IPS-NIHi7 (cell line): ENCODE measurements at regions not wholly inside any gene's neighbourhood (a gene's known extent, or its start where the extent isn't known, plus 50 kb on each side); places are given as distances from the start of the nearest gene placed in this dataset.
"Not testable (repeated sequence)": the region's sequence is repeated elsewhere in the genome, so short reads cannot be mapped to it uniquely, and the experiment has no call there.

ENCODE experiments used
- DNase-seq: peaks from one replicate; pipeline ENCODE4 v3.0.0; 2012; ENCODE audit warnings: mixed read lengths; ENCODE audit errors: extremely low spot score

DNA sequence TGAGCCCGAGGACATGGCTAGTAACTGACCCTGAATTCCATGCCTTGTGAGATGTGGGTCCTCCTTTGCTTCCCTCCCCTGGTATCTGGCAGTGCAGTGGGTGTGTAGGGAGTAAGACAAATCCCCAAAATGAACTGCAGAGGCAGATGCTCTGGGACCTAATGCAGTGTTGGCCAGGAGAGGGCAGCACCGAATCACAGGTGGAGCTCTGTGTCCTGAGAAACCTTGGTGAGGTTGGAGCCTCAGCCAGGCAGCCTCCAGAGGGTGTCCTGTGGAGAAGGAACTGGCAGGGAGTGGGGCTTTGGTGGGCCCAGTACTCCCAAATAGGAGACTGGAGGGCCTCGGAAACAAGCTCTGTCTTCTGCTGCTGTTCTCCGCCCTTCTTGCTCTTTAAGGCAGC is 209.9 kb downstream of the CCNG2 start:
- DNase-seq: not testable (repeated sequence)

- no peak for DNase-seq
Observed at GRCh38 chr4:77367638-77368037, 210.6 kb downstream of the CCNG2 start.

GRCh38 chr4:77372375-77372774 is 215.4 kb downstream of the CCNG2 start:
- no peak for DNase-seq

GRCh38 chr4:77375866-77376607 is 219.0 kb downstream of the CCNG2 start:
- DNase-seq: no peak

DNA sequence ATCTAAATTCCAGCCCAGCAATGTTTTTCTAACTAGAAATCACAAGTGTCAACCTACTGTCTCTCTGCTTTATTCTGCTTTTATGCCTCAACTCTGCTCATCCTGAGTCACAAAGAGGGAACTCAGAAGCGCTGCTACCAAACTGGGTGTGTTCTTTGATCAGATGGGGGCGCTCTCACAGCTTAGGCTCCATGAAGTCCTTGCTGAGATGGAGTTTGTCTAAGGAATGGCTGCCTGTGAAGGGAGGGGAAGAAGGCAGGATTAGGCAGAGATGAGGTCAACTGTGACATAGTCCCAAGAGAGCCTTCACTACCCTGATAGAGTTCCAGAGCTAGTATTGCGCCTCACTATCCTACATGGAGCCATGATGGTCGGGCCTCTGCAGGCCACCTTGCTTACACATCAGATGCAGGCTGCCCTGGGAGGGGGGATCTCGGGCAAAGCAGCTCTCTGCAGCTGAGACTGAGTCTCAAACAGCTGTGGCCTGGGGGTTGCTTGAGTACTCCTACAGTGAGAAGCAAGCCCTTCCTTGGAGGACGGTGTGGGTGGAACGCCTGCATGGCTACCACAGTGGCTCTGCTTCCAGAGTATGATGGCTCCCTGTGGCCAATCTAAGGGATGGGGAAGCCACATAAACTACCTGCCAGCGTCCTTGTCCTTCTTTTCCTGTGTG is 219.9 kb downstream of the CCNG2 start:
- DNase-seq: peak; percentile 35

- no peak for DNase-seq
Observed at GRCh38 chr4:77384094-77384493, 221.5 kb upstream of the CXCL13 start.

GRCh38 chr4:77385124-77385969 is 220.3 kb upstream of the CXCL13 start:
- DNase-seq: peak; percentile 83

DNA sequence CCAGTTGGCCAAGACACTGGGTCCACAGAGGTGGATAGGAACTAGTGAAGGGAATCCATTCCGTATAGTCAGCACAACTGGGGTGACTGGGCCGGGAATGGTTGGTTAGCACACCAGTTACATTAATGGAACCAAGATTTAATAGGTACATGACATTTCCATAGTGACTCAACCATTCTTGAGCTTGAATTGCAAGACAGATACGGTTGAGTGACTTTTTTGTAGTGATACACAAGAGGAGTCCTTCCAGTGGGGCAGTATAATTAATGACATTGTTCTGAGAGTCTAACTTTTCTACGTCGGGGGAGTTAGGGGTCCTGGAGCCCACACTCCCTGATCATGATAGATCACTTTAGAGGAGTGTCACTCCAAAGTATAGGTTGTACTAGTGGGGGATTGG is 211.6 kb upstream of the CXCL13 start:
- no peak for DNase-seq

DNA sequence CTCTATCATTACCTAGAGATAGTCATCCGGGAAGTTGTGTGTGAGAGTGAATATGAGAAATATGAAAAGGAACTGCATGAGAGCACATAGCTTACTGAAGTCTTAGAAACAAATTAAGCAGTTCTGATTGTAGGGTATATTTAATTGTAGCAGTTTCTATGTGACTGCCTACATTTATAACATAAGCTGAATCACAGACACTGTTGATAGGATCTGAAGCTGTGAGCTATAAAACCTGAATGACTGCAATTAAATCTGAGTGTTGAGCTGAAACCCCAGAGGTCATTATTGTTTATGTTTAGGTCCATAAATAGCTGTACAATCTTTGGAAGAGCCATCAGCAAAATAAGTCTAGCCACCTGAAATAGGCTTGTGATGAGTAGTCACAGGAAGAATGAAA is 210.1 kb upstream of the CXCL13 start:
- no peak for DNase-seq

GRCh38 chr4:77398256-77398655 is 207.4 kb upstream of the CXCL13 start:
- no peak for DNase-seq

GRCh38 chr4:77399831-77400230 is 205.8 kb upstream of the CXCL13 start:
- DNase-seq: no peak

DNA sequence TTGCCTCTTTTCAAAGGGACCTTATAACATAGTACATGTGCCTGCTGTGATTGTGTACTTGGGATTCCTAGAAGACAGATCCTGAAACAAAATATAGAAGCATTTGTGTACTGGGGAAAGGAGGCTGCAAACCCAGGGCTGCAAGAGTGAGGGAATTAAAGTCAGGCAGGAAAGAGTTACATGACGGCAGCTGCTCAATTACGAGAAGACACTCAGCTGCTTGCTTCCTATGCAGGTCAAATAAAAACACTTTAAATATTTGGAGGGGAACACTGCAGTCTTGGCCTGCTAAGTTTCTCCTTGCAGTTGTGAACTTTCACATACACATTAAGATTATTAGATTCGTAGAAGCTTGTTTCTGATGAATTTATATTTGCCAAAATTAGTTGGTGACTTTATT is 191.9 kb upstream of the CXCL13 start:
- DNase-seq: no peak

- DNase-seq: no peak
Observed at GRCh38 chr4:77415689-77416088, 189.9 kb upstream of the CXCL13 start.

- DNase-seq: peak; percentile 31
Observed at GRCh38 chr4:77418333-77418732, 187.3 kb upstream of the CXCL13 start.

GRCh38 chr4:77430847-77431246 is 174.8 kb upstream of the CXCL13 start:
- DNase-seq: peak; percentile 47

GRCh38 chr4:77431546-77431945 is 174.1 kb upstream of the CXCL13 start:
- no peak for DNase-seq

DNA sequence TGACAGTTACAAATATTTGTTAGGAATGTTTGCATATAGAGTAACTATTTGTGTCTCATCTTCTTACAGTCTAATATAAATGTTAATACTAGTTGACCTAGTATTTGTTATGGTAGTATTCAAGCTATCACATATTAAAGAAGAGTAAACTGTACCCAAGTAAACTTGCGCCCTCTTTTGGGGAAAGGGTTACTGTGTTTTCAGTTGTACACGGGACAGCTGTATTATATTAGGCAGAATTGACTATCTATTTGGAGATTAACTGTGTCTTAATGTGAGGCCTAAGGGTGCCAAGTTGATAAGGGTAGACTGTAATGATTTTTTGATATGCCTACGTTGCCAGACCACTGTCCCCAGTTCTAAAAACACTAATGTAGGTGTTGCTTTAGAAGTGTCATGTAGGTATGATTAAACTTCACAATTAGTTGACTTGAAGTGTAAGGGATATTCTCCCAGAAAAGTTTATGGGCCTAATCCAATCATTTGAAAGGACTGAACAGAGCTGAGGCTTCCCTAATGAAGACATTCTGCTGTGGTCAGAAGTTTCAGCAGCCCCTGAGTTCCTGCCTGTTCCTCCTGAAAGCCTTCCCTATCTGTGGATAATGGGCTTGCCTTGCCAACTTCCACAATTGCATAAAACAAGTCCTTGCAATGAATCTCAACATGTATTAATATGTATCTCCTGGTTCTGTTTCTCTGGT is 172.8 kb upstream of the CXCL13 start:
- no peak for DNase-seq

DNA sequence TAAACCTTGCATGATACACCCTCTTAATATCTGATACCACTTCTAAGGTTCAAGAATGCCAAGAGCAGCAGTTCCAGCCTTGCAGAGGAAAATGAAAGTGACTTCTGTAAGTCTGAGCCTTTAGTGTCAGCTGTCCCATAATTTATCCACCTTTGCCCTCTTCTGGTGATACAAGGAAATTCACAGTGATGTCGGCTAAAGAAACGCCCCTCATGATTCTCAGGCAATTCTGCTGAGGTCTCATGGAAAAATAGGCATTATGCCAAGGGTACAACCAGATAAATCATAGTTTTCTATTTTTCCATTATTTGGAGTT is 172.2 kb upstream of the CXCL13 start:
- peak; percentile 57 for DNase-seq

GRCh38 chr4:77434299-77435092 is 171.1 kb upstream of the CXCL13 start:
- no peak for DNase-seq

GRCh38 chr4:77437079-77437478 is 168.5 kb upstream of the CXCL13 start:
- peak; percentile 22 for DNase-seq

- no peak for DNase-seq
Observed at GRCh38 chr4:77438549-77438948, 167.1 kb upstream of the CXCL13 start.
